Nephron (organoid): ENCODE measurements at regions not wholly inside any gene's neighbourhood (a gene's known extent, or its start where the extent isn't known, plus 50 kb on each side); places are given as distances from the start of the nearest gene placed in this dataset.

Source experiments
- H3K27ac Mint-ChIP-seq, 3 experiments: 2 replicates each; pipeline ENCODE4 v1.8.0; 2020; ENCODE audit warnings: mixed read lengths in 3 of 3, mild to moderate bottlenecking in 2 of 3, moderate library complexity in 1 of 3
- H3K27me3 Mint-ChIP-seq: 2 replicates; pipeline ENCODE4 v1.8.0; 2021; ENCODE audit warnings: low read depth, mild to moderate bottlenecking, moderate library complexity, mixed read lengths
- H3K36me3 Mint-ChIP-seq: 2 replicates; pipeline ENCODE4 v1.8.0; 2020; ENCODE audit warnings: low read depth, mixed read lengths
- H3K4me1 Mint-ChIP-seq: 2 replicates; pipeline ENCODE4 v1.8.0; 2020; ENCODE audit warnings: mixed read lengths
- H3K4me3 Mint-ChIP-seq, 3 experiments: 2 replicates each; pipeline ENCODE4 v1.8.0; 2020; ENCODE audit warnings: mild to moderate bottlenecking in 3 of 3, mixed read lengths in 3 of 3, moderate library complexity in 2 of 3
- H3K9me3 Mint-ChIP-seq: 2 replicates; pipeline ENCODE4 v1.8.0; 2020; ENCODE audit warnings: mixed read lengths
- CTCF ChIP-seq, 3 experiments: fragments of 200-600 bp; sonication (generic); IDR thresholded peaks; one replicate each; pipeline ENCODE4 v1.5.0; 2021; ENCODE audit warnings: antibody characterized with exemption in 3 of 3; ENCODE audit not compliant: unreplicated experiment in 3 of 3

DNA sequence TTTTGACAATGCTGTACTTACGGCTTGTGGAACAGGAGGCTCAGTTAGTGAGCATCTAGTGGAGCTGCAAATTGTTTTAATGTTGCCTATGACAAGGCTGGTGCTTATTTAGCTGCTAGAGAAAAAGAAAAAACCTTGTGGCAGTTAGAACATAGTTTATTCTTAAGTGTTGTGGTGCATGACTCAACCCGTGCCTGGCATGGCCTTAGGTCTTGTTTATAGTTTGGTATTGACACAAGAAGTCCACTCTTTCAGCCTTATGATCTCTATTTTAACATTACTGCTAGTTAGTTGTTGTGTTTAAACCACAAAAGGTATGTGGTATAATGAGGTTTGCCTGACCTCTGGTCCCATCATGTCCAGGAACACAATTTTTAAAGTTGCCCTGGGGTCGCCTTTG lies 744.6 kb downstream of the FAM181B start:
- no peak for TF ChIP-seq CTCF (IDR thresholded peaks at IDR 0.05; ENCODE audit: unreplicated experiment in 3 of 3)
- H3K4me1 Mint-ChIP-seq = peaks cover 12% of the 10 kb centered on the region
- no peaks in the 10 kb centered on the region for H3K27me3 Mint-ChIP-seq
- peaks cover 22% of the 10 kb centered on the region for H3K9me3 Mint-ChIP-seq
- no peaks in the 10 kb centered on the region for H3K36me3 Mint-ChIP-seq
- no peak overlapping the region for H3K4me3 Mint-ChIP-seq
- peak overlapping the region; percentile 88 to 90 (median 90) for H3K27ac Mint-ChIP-seq

GRCh38 chr11:81987829-81988472 lies 745.7 kb downstream of the FAM181B start:
- H3K27ac Mint-ChIP-seq = peak overlapping the region; percentile 88 to 90 (median 90)
- H3K27me3 Mint-ChIP-seq = no peaks in the 10 kb centered on the region
- peaks cover 12% of the 10 kb centered on the region for H3K4me1 Mint-ChIP-seq
- H3K4me3 Mint-ChIP-seq = no peak overlapping the region
- TF ChIP-seq CTCF (IDR thresholded peaks at IDR 0.05; ENCODE audit: unreplicated experiment in 3 of 3) = no peak
- H3K36me3 Mint-ChIP-seq = no peaks in the 10 kb centered on the region
- H3K9me3 Mint-ChIP-seq = peaks cover 26% of the 10 kb centered on the region

DNA sequence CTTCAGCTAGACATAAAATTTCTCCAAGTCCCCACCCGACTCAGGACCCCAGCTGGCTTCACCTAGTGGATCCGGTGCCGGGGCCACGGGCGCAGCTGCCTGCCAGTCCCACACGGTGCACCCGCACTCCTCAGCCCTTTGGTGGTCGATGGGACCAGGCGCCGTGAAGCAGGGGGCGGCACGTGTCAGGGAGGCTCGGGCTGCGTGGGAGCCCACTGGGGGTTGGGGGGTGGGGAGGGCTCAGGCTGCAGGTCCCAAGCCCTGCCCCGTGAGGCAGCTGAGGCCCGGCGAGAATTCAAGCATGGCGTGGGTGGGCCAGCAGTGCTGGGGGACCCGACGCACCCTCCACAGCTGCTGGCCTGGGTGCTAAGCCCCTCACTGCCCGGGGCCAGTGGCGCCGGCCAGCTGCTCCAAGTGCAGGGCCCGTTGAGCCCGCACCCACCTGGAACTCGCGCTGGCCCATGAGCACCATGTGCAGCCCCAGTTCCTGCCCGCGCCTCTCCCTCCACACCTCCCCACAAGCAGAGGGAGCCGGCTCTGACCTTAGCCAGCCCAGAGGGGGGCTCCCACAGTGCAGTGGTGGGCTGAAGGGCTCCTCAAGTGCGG lies 747.0 kb downstream of the FAM181B start:
- H3K36me3 Mint-ChIP-seq = no peaks in the 10 kb centered on the region
- no peak overlapping the region for H3K4me3 Mint-ChIP-seq
- no peaks in the 10 kb centered on the region for H3K27me3 Mint-ChIP-seq
- H3K4me1 Mint-ChIP-seq = peaks cover 12% of the 10 kb centered on the region
- H3K9me3 Mint-ChIP-seq = peaks cover 26% of the 10 kb centered on the region
- H3K27ac Mint-ChIP-seq = no peak overlapping the region
- no peak for TF ChIP-seq CTCF (IDR thresholded peaks at IDR 0.05; ENCODE audit: unreplicated experiment in 3 of 3)

- Mint-ChIP-seq H3K27ac (no peak overlapping the region), H3K4me1 (no peaks in the 10 kb centered on the region), H3K4me3 (no peak overlapping the region), H3K27me3 (no peaks in the 10 kb centered on the region), H3K36me3 (no peaks in the 10 kb centered on the region), H3K9me3 (peaks cover 19% of the 10 kb centered on the region)
- no peak for TF ChIP-seq CTCF (IDR thresholded peaks at IDR 0.05; ENCODE audit: unreplicated experiment in 3 of 3)
Measured at GRCh38 chr11:81979448-81979847, 754.2 kb downstream of the FAM181B start.

DNA sequence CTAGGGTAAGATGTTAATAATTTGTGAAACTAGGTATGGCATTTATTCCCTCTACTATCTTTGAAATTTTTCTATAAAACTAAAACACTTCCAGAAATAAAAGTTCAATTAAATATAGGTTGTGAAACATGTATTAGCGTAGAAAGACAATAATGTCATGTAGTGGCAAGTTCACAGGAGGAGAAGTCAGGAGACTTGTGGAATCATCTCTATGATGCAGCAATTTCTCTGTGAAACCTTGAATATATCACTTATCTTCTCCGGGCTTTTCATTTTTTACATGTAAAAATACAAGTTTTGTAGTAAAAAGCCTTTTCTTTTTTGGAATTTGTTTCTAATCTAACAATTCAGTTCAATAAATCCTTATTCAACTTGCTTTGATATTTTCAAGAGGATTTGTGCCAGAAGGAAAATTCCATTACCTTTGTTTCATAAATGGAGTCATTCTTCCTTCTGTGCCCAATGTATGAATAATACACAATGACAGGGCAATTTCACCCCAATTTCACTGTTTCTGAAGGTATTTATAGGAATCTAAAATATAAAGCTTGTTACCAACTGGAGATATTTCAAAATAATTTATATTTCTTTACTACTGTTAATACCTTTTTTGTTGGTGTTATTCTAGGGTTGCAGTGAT lies 758.3 kb downstream of the FAM181B start:
- Mint-ChIP-seq H3K36me3 (no peaks in the 10 kb centered on the region), H3K27me3 (no peaks in the 10 kb centered on the region), H3K9me3 (peaks cover 10% of the 10 kb centered on the region), H3K27ac (no peak overlapping the region), H3K4me3 (no peak overlapping the region), H3K4me1 (no peaks in the 10 kb centered on the region)
- no peak for TF ChIP-seq CTCF (IDR thresholded peaks at IDR 0.05; ENCODE audit: unreplicated experiment in 3 of 3)
